SH-SY5Y (cell line): ENCODE measurements at regions not wholly inside any gene's neighbourhood (a gene's known extent, or its start where the extent isn't known, plus 50 kb on each side); places are given as distances from the start of the nearest gene placed in this dataset.

Source experiments
- GATA2 ChIP-seq: IDR thresholded peaks from 2 replicates; pipeline ENCODE4 v1.6.1; 2011; ENCODE audit warnings: mild to moderate bottlenecking, low read depth, low read length
- GATA3 ChIP-seq: IDR thresholded peaks from 2 replicates; pipeline ENCODE4 v1.6.1; 2011; ENCODE audit warnings: low read depth, mild to moderate bottlenecking, low read length, moderate library complexity

DNA sequence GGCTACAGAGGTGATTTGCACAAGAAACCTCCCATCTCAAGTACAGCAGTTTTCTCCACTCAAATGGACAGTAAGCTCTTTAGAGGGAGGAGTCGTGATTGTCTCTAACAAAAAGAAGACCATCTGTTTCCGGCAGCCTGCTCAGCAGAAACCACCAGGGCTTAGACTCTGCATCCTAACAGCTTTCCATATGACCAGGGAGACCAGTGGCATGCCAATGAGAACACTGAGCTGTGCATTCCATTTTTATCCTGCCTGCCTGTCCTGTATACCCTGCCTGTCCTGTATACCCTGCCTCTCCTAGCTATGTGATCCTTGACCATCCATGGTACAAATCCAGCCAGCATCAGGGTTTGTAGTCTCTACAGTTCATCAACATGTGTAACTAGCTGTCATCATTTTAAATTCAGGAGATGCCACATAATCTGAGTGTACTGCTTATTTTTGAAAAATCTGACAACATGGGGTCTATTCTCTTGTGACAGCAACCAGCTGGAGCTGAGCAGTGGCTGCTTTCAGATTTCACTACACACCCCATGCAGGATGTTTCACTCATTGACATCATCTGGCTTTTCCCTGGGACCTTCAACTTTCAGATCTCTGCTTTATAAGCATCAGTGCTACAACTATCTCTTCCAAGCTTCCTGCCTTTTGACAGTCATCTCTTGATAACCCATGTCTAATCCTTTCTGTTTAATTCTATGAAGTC lies 50.5 kb upstream of the POU2AF2 start:
- no peak for TF ChIP-seq GATA2
- TF ChIP-seq GATA3: no peak
